ENCODE measurements at regions not wholly inside any gene's neighbourhood (a gene's known extent, or its start where the extent isn't known, plus 50 kb on each side); places are given as distances from the start of the nearest gene placed in this dataset.

DNA sequence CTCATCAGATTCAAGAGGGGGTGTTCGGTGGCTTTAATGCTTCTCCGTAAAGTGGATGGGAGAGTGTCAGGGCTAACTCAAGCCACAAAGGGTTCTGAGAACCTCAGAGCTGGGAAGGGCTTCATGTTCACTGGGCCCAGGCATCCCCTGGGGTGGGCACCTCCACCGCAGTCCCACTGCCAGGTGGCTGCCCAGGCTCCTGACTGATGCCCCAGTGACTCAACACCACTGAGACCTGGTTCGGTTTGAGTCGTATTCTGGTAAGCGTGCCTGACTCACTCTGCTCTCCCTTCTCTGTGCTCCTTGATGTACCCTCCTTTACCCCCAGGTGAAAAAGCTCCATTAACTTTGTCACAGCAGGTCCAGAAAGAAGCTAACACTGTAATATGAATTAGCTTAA lies 304.6 kb downstream of the RPLP1 start:
- TF ChIP-seq, protein P1, sequence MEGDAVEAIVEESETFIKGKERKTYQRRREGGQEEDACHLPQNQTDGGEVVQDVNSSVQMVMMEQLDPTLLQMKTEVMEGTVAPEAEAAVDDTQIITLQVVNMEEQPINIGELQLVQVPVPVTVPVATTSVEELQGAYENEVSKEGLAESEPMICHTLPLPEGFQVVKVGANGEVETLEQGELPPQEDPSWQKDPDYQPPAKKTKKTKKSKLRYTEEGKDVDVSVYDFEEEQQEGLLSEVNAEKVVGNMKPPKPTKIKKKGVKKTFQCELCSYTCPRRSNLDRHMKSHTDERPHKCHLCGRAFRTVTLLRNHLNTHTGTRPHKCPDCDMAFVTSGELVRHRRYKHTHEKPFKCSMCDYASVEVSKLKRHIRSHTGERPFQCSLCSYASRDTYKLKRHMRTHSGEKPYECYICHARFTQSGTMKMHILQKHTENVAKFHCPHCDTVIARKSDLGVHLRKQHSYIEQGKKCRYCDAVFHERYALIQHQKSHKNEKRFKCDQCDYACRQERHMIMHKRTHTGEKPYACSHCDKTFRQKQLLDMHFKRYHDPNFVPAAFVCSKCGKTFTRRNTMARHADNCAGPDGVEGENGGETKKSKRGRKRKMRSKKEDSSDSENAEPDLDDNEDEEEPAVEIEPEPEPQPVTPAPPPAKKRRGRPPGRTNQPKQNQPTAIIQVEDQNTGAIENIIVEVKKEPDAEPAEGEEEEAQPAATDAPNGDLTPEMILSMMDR (IDR thresholded peaks at IDR 0.05), result no peak
- TF ChIP-seq POLR2AphosphoS5 (IDR thresholded peaks at IDR 0.05; ENCODE audit: insufficient read depth in 1 of 2, low read depth in 1 of 2) (no peak), POLR2A (IDR thresholded peaks at IDR 0.05) (no peak)

All from vagina (tissue), 2 donors.